ENCODE measurements at regions not wholly inside any gene's neighbourhood (a gene's known extent, or its start where the extent isn't known, plus 50 kb on each side); places are given as distances from the start of the nearest gene placed in this dataset.

GRCh38 chrX:38870361-38870895 is 69.2 kb downstream of the MID1IP1 start:
- Histone ChIP-seq H3K4me2 (ENCODE audit: unreplicated experiment) (no peak overlapping the region), H3K4me3 (no peak overlapping the region), H3K36me3 (ENCODE audit: low read depth) (no peaks in the 10 kb centered on the region), H3K79me2 (ENCODE audit: insufficient read depth) (no peaks in the 10 kb centered on the region), H3F3A (ENCODE audit: insufficient read depth) (peaks cover 13% of the 10 kb centered on the region; the same call in 1 of the 2 replicates), H3K27ac (no peak overlapping the region), H3K9me2 (ENCODE audit: insufficient read depth) (no peaks in the 10 kb centered on the region), H3K9me3 (ENCODE audit: low read depth) (no peaks in the 10 kb centered on the region), H2AFZ (no peak overlapping the region), H3K27me3 (replicated peaks; ENCODE audit: insufficient read depth) (no peaks in the 10 kb centered on the region), H3K9ac (no peak overlapping the region), H3K4me1 (ENCODE audit: insufficient read depth) (peaks cover 13% of the 10 kb centered on the region), H4K20me1 (ENCODE audit: insufficient read depth) (no peaks in the 10 kb centered on the region)
- WGBS, 2 experiments (ENCODE audit: low coverage in 1 of 2, low lambda C conversion rate in 2 of 2, missing lambda C conversion rate in 2 of 2) = 94 to 98% methylated on average over 7 of the region's 7 CpGs
- in situ Hi-C loops (cut with MboI) = no loop called here
- TF ChIP-seq EZH2phosphoT487 (IDR thresholded peaks at IDR 0.05; ENCODE audit: insufficient read depth, low read depth) = no peak
- no peak for DNase-seq

- Histone ChIP-seq H3K4me2 (ENCODE audit: unreplicated experiment) (no peak overlapping the region), H3K9ac (no peak overlapping the region), H3K79me2 (ENCODE audit: insufficient read depth) (no peaks in the 10 kb centered on the region), H3K9me3 (ENCODE audit: low read depth) (no peaks in the 10 kb centered on the region), H3K27ac (no peak overlapping the region), H3K4me1 (ENCODE audit: insufficient read depth) (peaks cover 13% of the 10 kb centered on the region), H4K20me1 (ENCODE audit: insufficient read depth) (no peaks in the 10 kb centered on the region), H3K27me3 (replicated peaks; ENCODE audit: insufficient read depth) (no peaks in the 10 kb centered on the region), H3K4me3 (no peak overlapping the region), H2AFZ (no peak overlapping the region), H3K36me3 (ENCODE audit: low read depth) (no peaks in the 10 kb centered on the region), H3F3A (ENCODE audit: insufficient read depth) (peaks cover 13% of the 10 kb centered on the region; the same call in 1 of the 2 replicates), H3K9me2 (ENCODE audit: insufficient read depth) (no peaks in the 10 kb centered on the region)
- WGBS, 2 experiments (ENCODE audit: low coverage in 1 of 2, low lambda C conversion rate in 2 of 2, missing lambda C conversion rate in 2 of 2) = 95 to 100% methylated on average over 5 of the region's 5 CpGs
- in situ Hi-C loops (cut with MboI) = no loop called here
- no peak for DNase-seq
- TF ChIP-seq EZH2phosphoT487 (IDR thresholded peaks at IDR 0.05; ENCODE audit: insufficient read depth, low read depth) = no peak
Measured at GRCh38 chrX:38871129-38872029, 70.1 kb downstream of the MID1IP1 start.

GRCh38 chrX:38877366-38877765 is 76.1 kb downstream of the MID1IP1 start:
- TF ChIP-seq EZH2 (IDR thresholded peaks at IDR 0.05; ENCODE audit: insufficient read depth, poor library complexity, severe bottlenecking) = no peak
- no peak for TF ChIP-seq EZH2phosphoT487 (IDR thresholded peaks at IDR 0.05; ENCODE audit: insufficient read depth, low read depth)
- WGBS, 2 experiments (ENCODE audit: low coverage in 1 of 2, low lambda C conversion rate in 2 of 2, missing lambda C conversion rate in 2 of 2) = 29 to 35% methylated on average over 2 of the region's 2 CpGs
- in situ Hi-C loops (cut with MboI) = no loop called here
- Histone ChIP-seq H3K9me3 (ENCODE audit: low read depth) (no peaks in the 10 kb centered on the region), H3K9ac (no peak overlapping the region), H3K79me2 (ENCODE audit: insufficient read depth) (no peaks in the 10 kb centered on the region), H3F3A (ENCODE audit: insufficient read depth) (peaks cover 1% of the 10 kb centered on the region; the same call in 1 of the 2 replicates), H3K9me2 (ENCODE audit: insufficient read depth) (no peaks in the 10 kb centered on the region), H3K27me3 (replicated peaks; ENCODE audit: insufficient read depth) (no peaks in the 10 kb centered on the region), H4K20me1 (ENCODE audit: insufficient read depth) (no peaks in the 10 kb centered on the region), H3K27ac (no peak overlapping the region), H2AFZ (no peak overlapping the region), H3K36me3 (ENCODE audit: low read depth) (no peaks in the 10 kb centered on the region), H3K4me2 (ENCODE audit: unreplicated experiment) (no peak overlapping the region), H3K4me3 (no peak overlapping the region), H3K4me1 (ENCODE audit: insufficient read depth) (peaks cover 3% of the 10 kb centered on the region)
- DNase-seq = no peak

GRCh38 chrX:38878641-38879340 is 77.5 kb downstream of the MID1IP1 start:
- Histone ChIP-seq H3K79me2 (ENCODE audit: insufficient read depth) (no peaks in the 10 kb centered on the region), H4K20me1 (ENCODE audit: insufficient read depth) (no peaks in the 10 kb centered on the region), H3F3A (ENCODE audit: insufficient read depth) (peaks cover 11% of the 10 kb centered on the region), H3K9ac (no peak overlapping the region), H3K9me3 (ENCODE audit: low read depth) (no peaks in the 10 kb centered on the region), H3K27me3 (replicated peaks; ENCODE audit: insufficient read depth) (no peaks in the 10 kb centered on the region), H3K9me2 (ENCODE audit: insufficient read depth) (no peaks in the 10 kb centered on the region), H3K27ac (no peak overlapping the region), H3K4me3 (no peak overlapping the region), H2AFZ (no peak overlapping the region), H3K4me1 (ENCODE audit: insufficient read depth) (peaks cover 10% of the 10 kb centered on the region), H3K36me3 (ENCODE audit: low read depth) (no peaks in the 10 kb centered on the region), H3K4me2 (ENCODE audit: unreplicated experiment) (no peak overlapping the region)
- TF ChIP-seq EZH2phosphoT487 (IDR thresholded peaks at IDR 0.05; ENCODE audit: insufficient read depth, low read depth) (no peak), EZH2 (IDR thresholded peaks at IDR 0.05; ENCODE audit: insufficient read depth, poor library complexity, severe bottlenecking) (no peak)
- WGBS, 2 experiments (ENCODE audit: low coverage in 1 of 2, low lambda C conversion rate in 2 of 2, missing lambda C conversion rate in 2 of 2) = 71 to 79% methylated on average over 4 of the region's 4 CpGs
- in situ Hi-C loops (cut with MboI) = no loop called here
- no peak for DNase-seq
